OCI-LY7 (cell line): ENCODE measurements at regions not wholly inside any gene's neighbourhood (a gene's known extent, or its start where the extent isn't known, plus 50 kb on each side); places are given as distances from the start of the nearest gene placed in this dataset.

Experiments
- BruUV-seq: library from RNA; stranded (reverse); fragments of 400-500 nt; replicated peaks from 2 replicates; lab custom pipeline; 2021; lab: Mats Ljungman, UMichigan
- CTCF ChIA-PET: fragments of 300-600 bp; sonication (Branson Sonifier 250); formaldehyde crosslinking; loops from one replicate; lab custom pipeline; 2022; ENCODE audit warnings: antibody characterized with exemption; ENCODE audit not compliant: unreplicated experiment; lab: Charles Lee
- POLR2A ChIA-PET: fragments of 300-600 bp; sonication (Branson Sonifier 250); formaldehyde crosslinking; loops from one replicate; lab custom pipeline; 2022; ENCODE audit warnings: antibody characterized with exemption; lab: Charles Lee
- DNase-seq: peaks from one replicate; pipeline ENCODE4 v3.0.0-alpha.2; 2015; ENCODE audit warnings: low spot score
- H2AFZ ChIP-seq: fragments of 200-600 bp; sonication (generic), shearing (Covaris generic); 2 replicates; pipeline ENCODE4 v1.6.1; 2014; ENCODE audit warnings: mild to moderate bottlenecking, antibody characterized with exemption, low read length, moderate library complexity
- H3K27ac ChIP-seq: fragments of 200-600 bp; sonication (generic); 2 replicates; pipeline ENCODE4 v1.5.1; 2014; ENCODE audit warnings: mixed run types, low read depth, mild to moderate bottlenecking, moderate library complexity, low read length, inconsistent platforms; ENCODE audit not compliant: poor library complexity, severe bottlenecking
- H3K36me3 ChIP-seq: fragments of 200-600 bp; sonication (generic); 2 replicates; pipeline ENCODE4 v1.6.1; 2014; ENCODE audit warnings: mild to moderate bottlenecking, antibody characterized with exemption, low read length, moderate library complexity, mixed read lengths; ENCODE audit not compliant: insufficient read depth
- H3K4me1 ChIP-seq: fragments of 200-600 bp; sonication (generic); 2 replicates; pipeline ENCODE4 v1.5.1; 2014; ENCODE audit warnings: mild to moderate bottlenecking, low read length; ENCODE audit not compliant: insufficient read depth, poor library complexity, severe bottlenecking
- H3K4me2 ChIP-seq: fragments of 200-600 bp; sonication (generic); 2 replicates; pipeline ENCODE4 v1.6.1; 2014; ENCODE audit warnings: mild to moderate bottlenecking, low read length
- H3K4me3 ChIP-seq: fragments of 200-600 bp; sonication (generic); 2 replicates; pipeline ENCODE4 v1.5.1; 2014; ENCODE audit warnings: mild to moderate bottlenecking, low read depth, low read length; ENCODE audit not compliant: poor library complexity, severe bottlenecking
- H3K79me2 ChIP-seq: fragments of 200-600 bp; sonication (generic); 2 replicates; pipeline ENCODE4 v1.6.1; 2016; ENCODE audit warnings: low read depth, mild to moderate bottlenecking, low read length, moderate library complexity, mixed read lengths; ENCODE audit not compliant: insufficient read depth
- H3K9me2 ChIP-seq: fragments of 200-600 bp; sonication (generic); 2 replicates; pipeline ENCODE4 v1.6.1; 2016; ENCODE audit warnings: mild to moderate bottlenecking, low read length, mixed read lengths; ENCODE audit not compliant: insufficient read depth
- H3K9me3 ChIP-seq: fragments of 200-600 bp; sonication (generic); 2 replicates; pipeline ENCODE4 v1.6.1; 2014; ENCODE audit warnings: mild to moderate bottlenecking, mixed run types, low read length, mixed read lengths
- H4K20me1 ChIP-seq: fragments of 200-600 bp; sonication (generic); 2 replicates; pipeline ENCODE4 v1.6.1; 2014; ENCODE audit warnings: mild to moderate bottlenecking, antibody characterized with exemption, low read length, moderate library complexity, mixed read lengths; ENCODE audit not compliant: insufficient read depth
- EZH2phosphoT487 ChIP-seq: fragments of 200-600 bp; sonication (generic); IDR thresholded peaks from 2 replicates; pipeline ENCODE4 v1.6.1; 2018; ENCODE audit warnings: low read depth, borderline replicate concordance, mild to moderate bottlenecking, mixed run types, antibody characterized with exemption, low read length, moderate library complexity, mixed read lengths
- intact Hi-C: fragments of 100-400 bp; cut with micrococcal nuclease; formaldehyde crosslinking; loops from one replicate; pipeline ENCODE4 v1.10.0; 2022; ENCODE audit not compliant: unreplicated experiment
- TF ChIP-seq, protein P1 (sequence below): fragments of 200-600 bp; sonication (generic); conservative IDR thresholded peaks from 2 replicates; pipeline ENCODE4 v1.5.1; 2014; ENCODE audit warnings: mild to moderate bottlenecking, antibody characterized with exemption, low read length, moderate library complexity, mixed read lengths

- CTCF ChIA-PET: no interaction called here
- BruUV-seq: no TSS peak
Measured at GRCh38 chr5:136484808-136485325, 119.5 kb upstream of the TRPC7 start.

GRCh38 chr5:136482206-136482605 lies 116.9 kb upstream of the TRPC7 start:
- DNase-seq: no peak
- ChIA-PET CTCF (no interaction called here), POLR2A (no interaction called here)
- Histone ChIP-seq H4K20me1 (no peaks in the 10 kb centered on the region), H3K9me3 (no peaks in the 10 kb centered on the region), H3K9me2 (no peaks in the 10 kb centered on the region), H3K27ac (no peak overlapping the region), H3K79me2 (no peaks in the 10 kb centered on the region), H2AFZ (no peak overlapping the region), H3K4me3 (no peak overlapping the region), H3K4me1 (no peaks in the 10 kb centered on the region), H3K4me2 (no peak overlapping the region), H3K36me3 (no peaks in the 10 kb centered on the region)
- intact Hi-C loops: no loop called here
- BruUV-seq: no TSS peak
- TF ChIP-seq, protein P1, sequence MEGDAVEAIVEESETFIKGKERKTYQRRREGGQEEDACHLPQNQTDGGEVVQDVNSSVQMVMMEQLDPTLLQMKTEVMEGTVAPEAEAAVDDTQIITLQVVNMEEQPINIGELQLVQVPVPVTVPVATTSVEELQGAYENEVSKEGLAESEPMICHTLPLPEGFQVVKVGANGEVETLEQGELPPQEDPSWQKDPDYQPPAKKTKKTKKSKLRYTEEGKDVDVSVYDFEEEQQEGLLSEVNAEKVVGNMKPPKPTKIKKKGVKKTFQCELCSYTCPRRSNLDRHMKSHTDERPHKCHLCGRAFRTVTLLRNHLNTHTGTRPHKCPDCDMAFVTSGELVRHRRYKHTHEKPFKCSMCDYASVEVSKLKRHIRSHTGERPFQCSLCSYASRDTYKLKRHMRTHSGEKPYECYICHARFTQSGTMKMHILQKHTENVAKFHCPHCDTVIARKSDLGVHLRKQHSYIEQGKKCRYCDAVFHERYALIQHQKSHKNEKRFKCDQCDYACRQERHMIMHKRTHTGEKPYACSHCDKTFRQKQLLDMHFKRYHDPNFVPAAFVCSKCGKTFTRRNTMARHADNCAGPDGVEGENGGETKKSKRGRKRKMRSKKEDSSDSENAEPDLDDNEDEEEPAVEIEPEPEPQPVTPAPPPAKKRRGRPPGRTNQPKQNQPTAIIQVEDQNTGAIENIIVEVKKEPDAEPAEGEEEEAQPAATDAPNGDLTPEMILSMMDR: no peak
- no peak for TF ChIP-seq EZH2phosphoT487

More at GRCh38 chr5:136484808-136485325, 119.5 kb upstream of the TRPC7 start:
- no peaks in the 10 kb centered on the region for H4K20me1 ChIP-seq
- no peak overlapping the region for H3K4me2 ChIP-seq
- H3K4me1 ChIP-seq: no peaks in the 10 kb centered on the region
- H3K36me3 ChIP-seq: no peaks in the 10 kb centered on the region
- no peak for DNase-seq
- no peaks in the 10 kb centered on the region for H3K9me2 ChIP-seq
- intact Hi-C loops: no loop called here
- no peak overlapping the region for H2AFZ ChIP-seq
- no peaks in the 10 kb centered on the region for H3K9me3 ChIP-seq
- TF ChIP-seq EZH2phosphoT487: no peak
- TF ChIP-seq, protein P1: no peak
- H3K27ac ChIP-seq: no peak overlapping the region
- no peak overlapping the region for H3K4me3 ChIP-seq
- POLR2A ChIA-PET: interaction anchor here (0.6 kb wide), 1 partner anchor 28 kb away, joined by 3 read pairs; no protein-coding TSS in a partner anchor
- no peaks in the 10 kb centered on the region for H3K79me2 ChIP-seq

- Histone ChIP-seq H3K79me2 (no peaks in the 10 kb centered on the region), H3K36me3 (no peaks in the 10 kb centered on the region), H3K4me2 (no peak overlapping the region), H4K20me1 (no peaks in the 10 kb centered on the region), H2AFZ (no peak overlapping the region), H3K27ac (no peak overlapping the region), H3K4me3 (no peak overlapping the region), H3K4me1 (no peaks in the 10 kb centered on the region), H3K9me2 (no peaks in the 10 kb centered on the region), H3K9me3 (no peaks in the 10 kb centered on the region)
- DNase-seq: no peak
- ChIA-PET CTCF (no interaction called here), POLR2A (no interaction called here)
- no peak for TF ChIP-seq EZH2phosphoT487
- BruUV-seq: no TSS peak
- intact Hi-C loops: no loop called here
Measured at GRCh38 chr5:136474466-136474865, 109.1 kb upstream of the TRPC7 start.
